ENCODE measurements at regions not wholly inside any gene's neighbourhood (a gene's known extent, or its start where the extent isn't known, plus 50 kb on each side); places are given as distances from the start of the nearest gene placed in this dataset.
"Not testable (repeated sequence)": the region's sequence is repeated elsewhere in the genome, so short reads cannot be mapped to it uniquely, and the experiment has no call there.

DNA sequence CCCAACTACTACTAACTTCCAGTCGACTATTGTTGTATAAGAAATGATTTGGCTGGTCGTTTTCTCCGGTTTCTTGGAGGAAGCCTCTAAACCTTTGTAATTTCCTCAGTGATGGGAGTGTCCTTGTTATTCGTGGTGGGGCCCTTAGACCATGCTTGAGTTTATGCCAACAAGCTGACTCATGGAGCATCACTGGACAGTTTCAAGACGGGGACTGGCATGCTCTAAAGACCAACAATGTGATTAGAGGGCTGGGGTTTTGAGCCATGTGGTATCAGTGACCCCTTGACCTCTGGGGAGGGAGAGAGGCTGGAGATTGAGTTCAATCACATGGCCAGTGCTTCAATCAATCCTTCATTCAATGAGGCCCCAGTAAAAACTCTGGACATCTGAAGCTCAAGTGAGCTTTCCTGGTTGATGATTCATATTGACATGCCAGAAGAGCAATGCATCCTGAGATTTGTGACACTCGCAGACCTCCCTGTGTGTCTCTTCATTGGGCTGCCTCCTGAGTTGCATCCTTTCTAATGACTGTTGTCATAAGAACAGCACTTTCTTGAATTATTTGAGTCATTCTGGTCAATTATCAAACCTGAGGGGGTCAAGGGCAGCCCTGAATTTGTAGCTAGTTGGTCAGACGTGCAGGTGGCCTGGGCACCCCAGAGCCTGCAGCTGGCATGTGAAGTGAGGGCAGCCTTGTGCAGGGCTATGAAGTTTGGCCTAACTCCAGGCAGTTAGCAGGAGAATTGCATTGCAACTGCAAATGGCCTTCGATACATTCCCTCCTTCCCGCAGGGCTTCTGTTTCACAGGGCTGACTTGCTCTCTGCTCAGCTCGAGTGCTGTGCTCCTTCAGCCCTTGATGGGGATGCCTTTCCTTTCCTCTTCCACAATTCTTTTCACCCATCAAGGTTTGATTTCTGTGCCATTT lies 246.5 kb downstream of the FGF9 start:
- H4K5ac ChIP-seq (ENCODE audit: low read depth, low read length) = no peak overlapping the region
- no peaks in the 10 kb centered on the region for H3K36me3 ChIP-seq (ENCODE audit: control insufficient read depth, insufficient read depth, low read length)
- in situ Hi-C loops (cut with MboI; ENCODE audit: low sequenced_read_pairs) = no loop called here
- H3K4ac ChIP-seq (ENCODE audit: low read depth, low read length) = no peak overlapping the region
- H2BK120ac ChIP-seq (ENCODE audit: low read depth, low read length) = no peak overlapping the region
- no TSS peak for BruUV-seq (replicated peaks)
- no peaks in the 10 kb centered on the region for H3K9me3 ChIP-seq (ENCODE audit: control insufficient read depth, insufficient read depth, low read length)
- H3K4me2 ChIP-seq (ENCODE audit: low read depth, low read length) = no peak overlapping the region
- H3K4me1 ChIP-seq (ENCODE audit: control insufficient read depth, insufficient read depth, low read length) = no peaks in the 10 kb centered on the region
- intact Hi-C loops (cut with micrococcal nuclease) = no loop called here
- no peaks in the 10 kb centered on the region for H3K27me3 ChIP-seq (ENCODE audit: control insufficient read depth, insufficient read depth, low read length)
- H2BK5ac ChIP-seq (ENCODE audit: low read depth, low read length, poor library complexity, severe bottlenecking) = no peak overlapping the region
- ChIA-PET CTCF (no interaction called here), POLR2A (ENCODE audit: unreplicated experiment) (no interaction called here)
- no peak overlapping the region for H2BK20ac ChIP-seq (ENCODE audit: low read depth, low read length)
- no peak overlapping the region for H3K27ac ChIP-seq (ENCODE audit: insufficient read depth, low read length)
- H4K8ac ChIP-seq (ENCODE audit: low read depth in 2 of 2, low read length in 2 of 2) = no peak overlapping the region
- H3K56ac ChIP-seq (ENCODE audit: extremely low read depth, insufficient read depth, low read length) = no peak overlapping the region
- H3K23ac ChIP-seq (ENCODE audit: low read depth, low read length) = no peak overlapping the region
- ATAC-seq (ENCODE audit: low read depth) (no peak), DNase-seq (peak; percentile 19)
- H3K4me3 ChIP-seq (ENCODE audit: insufficient read depth, low read depth, low read length) = no peak overlapping the region
- H3K9ac ChIP-seq (ENCODE audit: low read depth, low read length) = no peak overlapping the region
- no peak overlapping the region for H2AK5ac ChIP-seq (ENCODE audit: low read depth, low read length)
- no peak overlapping the region for H2AK9ac ChIP-seq (replicated peaks; ENCODE audit: low read depth, low read length, poor library complexity)
- 63% methylated on average over 2 of the region's 10 CpGs; no CpG with 5 or more reads in 1 of the 2 experiments for WGBS, 2 experiments (ENCODE audit: extremely low coverage in 2 of 2, insufficient read length in 1 of 2)
- no peaks in the 10 kb centered on the region for H3K9me1 ChIP-seq (ENCODE audit: insufficient read depth, low read length)
- no peak overlapping the region for H2BK15ac ChIP-seq (ENCODE audit: low read depth, low read length)
- H3K18ac ChIP-seq (ENCODE audit: low read depth, low read length) = no peak overlapping the region
- dilution Hi-C loops (cut with HindIII; ENCODE audit: low sequenced_read_pairs, unreplicated experiment) = no loop called here
- no peak overlapping the region for H3K14ac ChIP-seq (replicated peaks; ENCODE audit: low read depth, low read length)
- no peaks in the 10 kb centered on the region for H4K20me1 ChIP-seq (ENCODE audit: insufficient read depth, low read length)
- H4K91ac ChIP-seq (ENCODE audit: insufficient read depth, low read depth, low read length) = no peak overlapping the region
- TF ChIP-seq, protein P1, sequence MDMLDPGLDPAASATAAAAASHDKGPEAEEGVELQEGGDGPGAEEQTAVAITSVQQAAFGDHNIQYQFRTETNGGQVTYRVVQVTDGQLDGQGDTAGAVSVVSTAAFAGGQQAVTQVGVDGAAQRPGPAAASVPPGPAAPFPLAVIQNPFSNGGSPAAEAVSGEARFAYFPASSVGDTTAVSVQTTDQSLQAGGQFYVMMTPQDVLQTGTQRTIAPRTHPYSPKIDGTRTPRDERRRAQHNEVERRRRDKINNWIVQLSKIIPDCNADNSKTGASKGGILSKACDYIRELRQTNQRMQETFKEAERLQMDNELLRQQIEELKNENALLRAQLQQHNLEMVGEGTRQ (IDR thresholded peaks at IDR 0.05; ENCODE audit: low read depth, low read length) = no peak
- TF ChIP-seq RAD21 (IDR thresholded peaks at IDR 0.05; ENCODE audit: low read length) = no peak
- no peak for TF ChIP-seq RFX5 (IDR thresholded peaks at IDR 0.05; ENCODE audit: low read depth, low read length)
- TF ChIP-seq MAFK (IDR thresholded peaks at IDR 0.05; ENCODE audit: low read depth, low read length) = no peak
- TF ChIP-seq FOS (IDR thresholded peaks at IDR 0.05; ENCODE audit: low read depth, low read length) = no peak
- no peaks in the 10 kb centered on the region for H3K79me1 ChIP-seq (ENCODE audit: low read depth in 1 of 2, low read length in 2 of 2)
- no peak overlapping the region for H2AFZ ChIP-seq (replicated peaks; ENCODE audit: low read length, poor library complexity)

DNA sequence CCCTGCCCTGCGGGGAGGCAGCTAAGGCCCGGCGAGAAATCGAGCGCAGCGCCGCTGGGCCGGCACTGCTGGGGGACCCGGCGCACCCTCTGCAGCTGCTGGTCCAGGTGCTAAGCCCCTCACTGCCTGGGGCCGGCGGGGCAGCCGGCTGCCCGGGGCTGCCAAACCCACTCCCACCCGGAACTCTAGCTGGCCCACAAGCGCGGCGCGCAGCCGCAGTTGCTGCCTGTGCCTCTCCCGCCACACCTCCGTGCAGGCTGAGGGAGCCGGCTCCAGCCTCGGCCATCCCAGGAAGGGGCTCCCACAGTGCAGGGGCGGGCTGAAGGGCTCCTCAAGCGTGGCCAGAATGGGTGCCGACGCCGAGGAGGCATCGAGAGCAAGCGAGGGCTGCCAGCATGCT lies 249.9 kb downstream of the FGF9 start:
- H3K9ac ChIP-seq (ENCODE audit: low read depth, low read length); H2BK5ac ChIP-seq (ENCODE audit: low read depth, low read length, poor library complexity, severe bottlenecking); BruUV-seq (replicated peaks); H3K27me3 ChIP-seq (ENCODE audit: control insufficient read depth, insufficient read depth, low read length); H3K36me3 ChIP-seq (ENCODE audit: control insufficient read depth, insufficient read depth, low read length); H3K14ac ChIP-seq (replicated peaks; ENCODE audit: low read depth, low read length); H3K4ac ChIP-seq (ENCODE audit: low read depth, low read length); DNase-seq; intact Hi-C loops (cut with micrococcal nuclease); H2BK15ac ChIP-seq (ENCODE audit: low read depth, low read length); H3K4me1 ChIP-seq (ENCODE audit: control insufficient read depth, insufficient read depth, low read length); H4K91ac ChIP-seq (ENCODE audit: insufficient read depth, low read depth, low read length); H3K9me3 ChIP-seq (ENCODE audit: control insufficient read depth, insufficient read depth, low read length); H2AFZ ChIP-seq (replicated peaks; ENCODE audit: low read length, poor library complexity); H3K4me3 ChIP-seq (ENCODE audit: insufficient read depth, low read depth, low read length); H3K56ac ChIP-seq (ENCODE audit: extremely low read depth, insufficient read depth, low read length); H4K8ac ChIP-seq (ENCODE audit: low read depth in 2 of 2, low read length in 2 of 2); H3K27ac ChIP-seq (ENCODE audit: insufficient read depth, low read length); dilution Hi-C loops (cut with HindIII; ENCODE audit: low sequenced_read_pairs, unreplicated experiment); CTCF ChIA-PET; POLR2A ChIA-PET (ENCODE audit: unreplicated experiment); H2AK5ac ChIP-seq (ENCODE audit: low read depth, low read length); H3K79me1 ChIP-seq (ENCODE audit: low read depth in 1 of 2, low read length in 2 of 2); H4K20me1 ChIP-seq (ENCODE audit: insufficient read depth, low read length); in situ Hi-C loops (cut with MboI; ENCODE audit: low sequenced_read_pairs); H2BK120ac ChIP-seq (ENCODE audit: low read depth, low read length); H4K5ac ChIP-seq (ENCODE audit: low read depth, low read length); H3K9me1 ChIP-seq (ENCODE audit: insufficient read depth, low read length); H2BK20ac ChIP-seq (ENCODE audit: low read depth, low read length); H2AK9ac ChIP-seq (replicated peaks; ENCODE audit: low read depth, low read length, poor library complexity); H3K4me2 ChIP-seq (ENCODE audit: low read depth, low read length); ATAC-seq (ENCODE audit: low read depth); H3K18ac ChIP-seq (ENCODE audit: low read depth, low read length); H3K23ac ChIP-seq (ENCODE audit: low read depth, low read length): not testable (repeated sequence)
- 94% methylated on average over 23 of the region's 31 CpGs; no CpG with 5 or more reads in 1 of the 2 experiments for WGBS, 2 experiments (ENCODE audit: extremely low coverage in 2 of 2, insufficient read length in 1 of 2)
